ENCODE measurements at regions not wholly inside any gene's neighbourhood (a gene's known extent, or its start where the extent isn't known, plus 50 kb on each side); places are given as distances from the start of the nearest gene placed in this dataset.

- WGBS (ENCODE audit: insufficient coverage) = 98% methylated on average over 4 of the region's 4 CpGs
- H3K27ac ChIP-seq (ENCODE audit: low read length in 2 of 2) = no peak overlapping the region
- no peak for TF ChIP-seq CTCF (IDR thresholded peaks at IDR 0.05)
- TF ChIP-seq EZH2 (IDR thresholded peaks at IDR 0.05; ENCODE audit: borderline replicate concordance, insufficient read depth, low read depth, low read length, poor library complexity, severe bottlenecking) = no peak
- H3K9me3 Mint-ChIP-seq (ENCODE audit: insufficient read depth) = peaks cover 4% of the 10 kb centered on the region
- DNase-seq (no peak), ATAC-seq (ENCODE audit: low read depth) (no peak)
- intact Hi-C loops (cut with micrococcal nuclease) = no loop called here
- no peak overlapping the region for H3K27ac Mint-ChIP-seq
- peaks cover 6 to 11% of the 10 kb centered on the region in 2 donors for H3K4me1 ChIP-seq (ENCODE audit: control insufficient read depth in 2 of 2, insufficient read depth in 2 of 2, low read length in 2 of 2)
- no peaks in the 10 kb centered on the region for H3K36me3 ChIP-seq (replicated peaks in 1 of 2; ENCODE audit: control extremely low read depth in 1 of 2, control insufficient read depth in 1 of 2, extremely low read depth in 1 of 2, insufficient read depth in 2 of 2, low read length in 1 of 2)
- peaks cover 0 to 3% (median 0%) of the 10 kb centered on the region in 3 donors for H3K9me3 ChIP-seq (ENCODE audit: control extremely low read depth in 1 of 3, control insufficient read depth in 2 of 3, insufficient read depth in 1 of 3, low read length in 2 of 3)
- no peaks in the 10 kb centered on the region for H3K79me2 ChIP-seq (ENCODE audit: control insufficient read depth, insufficient read depth, low read length)
- no peak overlapping the region for H3K9ac ChIP-seq (ENCODE audit: low read length)
- no peaks in the 10 kb centered on the region for H4K20me1 ChIP-seq (ENCODE audit: control insufficient read depth, insufficient read depth, low read length, poor library complexity, severe bottlenecking)
- no peaks in the 10 kb centered on the region for H3K27me3 ChIP-seq (replicated peaks in 1 of 4; ENCODE audit: control extremely low read depth in 1 of 4, control insufficient read depth in 3 of 4, insufficient read depth in 4 of 4, low read length in 3 of 4)
- H3K27me3 Mint-ChIP-seq = no peaks in the 10 kb centered on the region
- CTCF ChIA-PET = interaction anchor here (1.4 kb wide), 1 partner anchor 242 kb away, joined by 3 read pairs; no protein-coding TSS in a partner anchor
- H3K4me1 Mint-ChIP-seq = peaks cover 11% of the 10 kb centered on the region
- no peak overlapping the region for H3K4me2 ChIP-seq (replicated peaks; ENCODE audit: low read depth, low read length, poor library complexity, severe bottlenecking)
- POLR2A ChIA-PET = no interaction called here
- no peak overlapping the region for H2AFZ ChIP-seq (ENCODE audit: insufficient read depth, low read depth, low read length, poor library complexity, severe bottlenecking)
- H3K4me3 ChIP-seq (ENCODE audit: control extremely low read depth in 1 of 5, extremely low read depth in 1 of 5, insufficient read depth in 1 of 5, low read depth in 2 of 5, low read length in 4 of 5) = no peak overlapping the region
- no peak overlapping the region for H3K4me3 Mint-ChIP-seq
These were observed 382.1 kb upstream of the TBL1XR1 start for GRCh38 chr3:177579419-177579818.

DNA sequence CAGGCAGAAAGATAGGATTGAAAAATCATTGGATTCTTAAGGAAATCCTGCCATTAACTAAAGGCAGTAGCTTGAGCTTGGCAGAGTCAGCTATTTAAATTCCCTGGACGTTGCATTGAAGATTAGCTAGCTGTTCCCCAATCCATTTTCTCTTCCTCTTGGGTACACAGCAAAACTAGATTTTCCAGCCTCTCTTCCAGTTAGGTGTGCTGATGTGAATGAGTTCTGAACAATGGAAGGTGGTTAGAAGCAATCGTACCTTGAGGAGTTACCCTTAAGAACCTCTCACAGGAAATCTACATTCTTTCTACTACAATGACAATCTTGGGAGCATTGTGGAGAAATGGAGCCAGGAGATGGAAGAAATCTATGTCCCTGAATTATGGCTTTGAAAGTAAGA lies 383.2 kb upstream of the TBL1XR1 start:
- no peak for TF ChIP-seq CTCF (IDR thresholded peaks at IDR 0.05)
- Histone ChIP-seq H3K27ac (ENCODE audit: low read length in 2 of 2) (no peak overlapping the region), H3K27me3 (replicated peaks in 1 of 4; ENCODE audit: control extremely low read depth in 1 of 4, control insufficient read depth in 3 of 4, insufficient read depth in 4 of 4, low read length in 3 of 4) (no peaks in the 10 kb centered on the region), H3K4me3 (ENCODE audit: control extremely low read depth in 1 of 5, extremely low read depth in 1 of 5, insufficient read depth in 1 of 5, low read depth in 2 of 5, low read length in 4 of 5) (no peak overlapping the region), H2AFZ (ENCODE audit: insufficient read depth, low read depth, low read length, poor library complexity, severe bottlenecking) (no peak overlapping the region), H3K36me3 (replicated peaks in 1 of 2; ENCODE audit: control extremely low read depth in 1 of 2, control insufficient read depth in 1 of 2, extremely low read depth in 1 of 2, insufficient read depth in 2 of 2, low read length in 1 of 2) (no peaks in the 10 kb centered on the region), H3K9me3 (ENCODE audit: control extremely low read depth in 1 of 3, control insufficient read depth in 2 of 3, insufficient read depth in 1 of 3, low read length in 2 of 3) (peaks cover 0 to 3% (median 0%) of the 10 kb centered on the region in 3 donors), H3K4me2 (replicated peaks; ENCODE audit: low read depth, low read length, poor library complexity, severe bottlenecking) (no peak overlapping the region), H3K9ac (ENCODE audit: low read length) (no peak overlapping the region), H3K4me1 (ENCODE audit: control insufficient read depth in 2 of 2, insufficient read depth in 2 of 2, low read length in 2 of 2) (peaks cover 6 to 11% of the 10 kb centered on the region in 2 donors), H3K79me2 (ENCODE audit: control insufficient read depth, insufficient read depth, low read length) (no peaks in the 10 kb centered on the region), H4K20me1 (ENCODE audit: control insufficient read depth, insufficient read depth, low read length, poor library complexity, severe bottlenecking) (no peaks in the 10 kb centered on the region)
- DNase-seq = no peak
- Mint-ChIP-seq H3K4me3 (no peak overlapping the region), H3K4me1 (peaks cover 11% of the 10 kb centered on the region), H3K9me3 (ENCODE audit: insufficient read depth) (peaks cover 4% of the 10 kb centered on the region), H3K27me3 (no peaks in the 10 kb centered on the region), H3K27ac (no peak overlapping the region)
- no peak for ATAC-seq (ENCODE audit: low read depth)
- ChIA-PET CTCF (no interaction called here), POLR2A (no interaction called here)
- intact Hi-C loops (cut with micrococcal nuclease) = no loop called here
- WGBS (ENCODE audit: insufficient coverage) = 100% methylated on average over 1 of the region's 2 CpGs
